WTC11 (cell line): ENCODE measurements at regions not wholly inside any gene's neighbourhood (a gene's known extent, or its start where the extent isn't known, plus 50 kb on each side); places are given as distances from the start of the nearest gene placed in this dataset.

ENCODE experiments used
- CTCF ChIP-seq: fragments of 200-600 bp; IDR thresholded peaks from 2 replicates; pipeline ENCODE4 v1.8.0; 2022; ENCODE audit warnings: antibody characterized with exemption
- E2F5 ChIP-seq: sonication (generic); formaldehyde crosslinking; IDR thresholded peaks from 2 replicates; pipeline ENCODE4 v1.8.1; 2022; ENCODE audit warnings: mild to moderate bottlenecking, moderate library complexity, missing genetic modification reagents
- GTF2I ChIP-seq: fragments of 250-450 bp; sonication (Bioruptor Pico); conservative IDR thresholded peaks from 2 replicates; pipeline ENCODE4 v1.4.0; 2021; ENCODE audit warnings: mild to moderate bottlenecking
- HMGXB4 ChIP-seq: sonication (generic); formaldehyde crosslinking; IDR thresholded peaks from 2 replicates; pipeline ENCODE4 v1.8.1; 2023; ENCODE audit warnings: mild to moderate bottlenecking, moderate library complexity, missing genetic modification reagents
- IRF1 ChIP-seq: sonication (generic); formaldehyde crosslinking; IDR thresholded peaks from 2 replicates; pipeline ENCODE4 v1.8.0; 2023; ENCODE audit warnings: missing genetic modification reagents
- MYBL2 ChIP-seq: sonication (generic); formaldehyde crosslinking; IDR thresholded peaks from 2 replicates; pipeline ENCODE4 v1.8.1; 2023; ENCODE audit warnings: mild to moderate bottlenecking, moderate library complexity, missing genetic modification reagents
- NFYB ChIP-seq: sonication (generic); formaldehyde crosslinking; conservative IDR thresholded peaks from 2 replicates; pipeline ENCODE4 v1.8.0; 2022; ENCODE audit warnings: low read depth, missing genetic modification reagents
- RELA ChIP-seq: sonication (generic); formaldehyde crosslinking; IDR thresholded peaks from 2 replicates; pipeline ENCODE4 v1.8.1; 2022; ENCODE audit warnings: missing genetic modification reagents, mild to moderate bottlenecking, borderline replicate concordance
- TEAD4 ChIP-seq: sonication (generic); formaldehyde crosslinking; IDR thresholded peaks from 2 replicates; pipeline ENCODE4 v1.8.0; 2022; ENCODE audit warnings: mild to moderate bottlenecking, missing genetic modification reagents
- USF2 ChIP-seq: sonication (generic); formaldehyde crosslinking; IDR thresholded peaks from 2 replicates; pipeline ENCODE4 v1.8.1; 2023; ENCODE audit warnings: mild to moderate bottlenecking, missing genetic modification reagents, moderate library complexity
- ZNF281 ChIP-seq: sonication (generic); formaldehyde crosslinking; IDR thresholded peaks from 2 replicates; pipeline ENCODE4 v1.8.0; 2023; ENCODE audit warnings: mild to moderate bottlenecking, missing genetic modification reagents

GRCh38 chr12:89836026-89836425, 127.4 kb upstream of the ATP2B1 start:
- TF ChIP-seq GTF2I (CRISPR knock-in tag) (no peak), E2F5 (CRISPR knock-in tag) (no peak), RELA (CRISPR knock-in tag) (no peak), IRF1 (CRISPR knock-in tag) (no peak), CTCF (no peak), TEAD4 (CRISPR knock-in tag) (no peak), USF2 (CRISPR knock-in tag) (no peak), MYBL2 (CRISPR knock-in tag) (no peak), ZNF281 (CRISPR knock-in tag) (no peak), HMGXB4 (CRISPR knock-in tag) (no peak), NFYB (CRISPR knock-in tag) (no peak)
